AG04449 (cell line): ENCODE measurements at regions not wholly inside any gene's neighbourhood (a gene's known extent, or its start where the extent isn't known, plus 50 kb on each side); places are given as distances from the start of the nearest gene placed in this dataset.

Experiments
- CTCF ChIA-PET: fragments of 350-600 bp; formaldehyde crosslinking; extraction: SDS; loops from one replicate; lab custom pipeline; 2021; ENCODE audit warnings: antibody characterized with exemption; lab: Yijun Ruan, JAX
- POLR2A ChIA-PET: fragments of 400-600, 350-600 bp; formaldehyde crosslinking; extraction: SDS; loops from one replicate; lab custom pipeline; 2020; ENCODE audit warnings: antibody characterized with exemption, inconsistent platforms; lab: Yijun Ruan, JAX
- DNase-seq: peaks from one replicate; pipeline ENCODE4 v3.0.0-alpha.2; 2010; ENCODE audit warnings: low read depth, low spot score
- H3K4me3 ChIP-seq: 2 replicates; pipeline ENCODE4 v1.5.1; 2011; ENCODE audit warnings: low read depth, mild to moderate bottlenecking, control low read depth, low read length
- TF ChIP-seq, protein P1 (sequence below): IDR thresholded peaks from one replicate; pipeline ENCODE4 v1.5.1; 2011; ENCODE audit warnings: mild to moderate bottlenecking, moderate library complexity, low read length, control low read depth, inconsistent platforms; ENCODE audit not compliant: insufficient read depth; ENCODE audit errors: missing control alignments

DNA sequence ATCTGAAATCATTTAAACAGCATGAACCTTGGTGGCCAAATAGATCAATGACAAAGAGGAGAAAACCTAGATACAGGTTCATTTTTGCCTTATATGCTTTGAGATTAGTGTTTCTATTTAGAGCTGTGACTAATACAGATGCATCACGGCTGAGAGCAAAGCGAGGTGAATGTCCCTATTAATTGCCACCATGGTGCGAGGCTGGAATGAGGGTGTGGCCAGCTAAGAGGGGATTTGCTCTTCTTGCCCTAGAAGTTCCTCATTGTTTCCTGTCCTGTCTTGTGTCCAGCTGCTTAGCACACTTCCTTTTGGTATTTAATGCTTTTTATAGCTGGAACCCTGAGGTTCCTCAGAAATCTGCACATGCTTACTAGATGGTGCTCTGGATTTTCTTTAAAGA is 339.1 kb upstream of the RGMA start:
- ChIA-PET CTCF (no interaction called here), POLR2A (no interaction called here)
- TF ChIP-seq, protein P1, sequence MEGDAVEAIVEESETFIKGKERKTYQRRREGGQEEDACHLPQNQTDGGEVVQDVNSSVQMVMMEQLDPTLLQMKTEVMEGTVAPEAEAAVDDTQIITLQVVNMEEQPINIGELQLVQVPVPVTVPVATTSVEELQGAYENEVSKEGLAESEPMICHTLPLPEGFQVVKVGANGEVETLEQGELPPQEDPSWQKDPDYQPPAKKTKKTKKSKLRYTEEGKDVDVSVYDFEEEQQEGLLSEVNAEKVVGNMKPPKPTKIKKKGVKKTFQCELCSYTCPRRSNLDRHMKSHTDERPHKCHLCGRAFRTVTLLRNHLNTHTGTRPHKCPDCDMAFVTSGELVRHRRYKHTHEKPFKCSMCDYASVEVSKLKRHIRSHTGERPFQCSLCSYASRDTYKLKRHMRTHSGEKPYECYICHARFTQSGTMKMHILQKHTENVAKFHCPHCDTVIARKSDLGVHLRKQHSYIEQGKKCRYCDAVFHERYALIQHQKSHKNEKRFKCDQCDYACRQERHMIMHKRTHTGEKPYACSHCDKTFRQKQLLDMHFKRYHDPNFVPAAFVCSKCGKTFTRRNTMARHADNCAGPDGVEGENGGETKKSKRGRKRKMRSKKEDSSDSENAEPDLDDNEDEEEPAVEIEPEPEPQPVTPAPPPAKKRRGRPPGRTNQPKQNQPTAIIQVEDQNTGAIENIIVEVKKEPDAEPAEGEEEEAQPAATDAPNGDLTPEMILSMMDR: no peak
- no peak overlapping the region for H3K4me3 ChIP-seq
- DNase-seq: no peak

DNA sequence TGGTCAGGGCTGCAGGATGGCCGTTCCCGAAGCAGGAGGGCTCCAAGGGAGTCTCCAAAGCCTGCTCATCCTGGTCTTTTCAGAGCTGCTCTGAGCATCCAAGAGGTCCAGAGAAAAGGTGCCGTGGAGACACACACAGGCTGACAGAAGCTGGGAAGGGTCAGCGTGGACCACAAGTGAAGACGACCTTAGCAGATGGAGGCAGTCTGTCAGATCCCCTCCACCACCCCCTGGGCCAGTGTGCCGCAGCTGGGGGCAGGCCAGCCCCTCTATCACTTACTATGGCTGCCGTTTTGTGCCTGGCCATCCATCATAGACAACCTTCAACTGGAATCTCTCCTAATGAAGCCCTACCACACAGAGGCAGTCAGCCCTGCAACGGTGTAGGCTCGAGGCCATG is 335.1 kb upstream of the RGMA start:
- TF ChIP-seq, protein P1: no peak
- ChIA-PET CTCF (no interaction called here), POLR2A (no interaction called here)
- no peak for DNase-seq
- H3K4me3 ChIP-seq: no peak overlapping the region

DNA sequence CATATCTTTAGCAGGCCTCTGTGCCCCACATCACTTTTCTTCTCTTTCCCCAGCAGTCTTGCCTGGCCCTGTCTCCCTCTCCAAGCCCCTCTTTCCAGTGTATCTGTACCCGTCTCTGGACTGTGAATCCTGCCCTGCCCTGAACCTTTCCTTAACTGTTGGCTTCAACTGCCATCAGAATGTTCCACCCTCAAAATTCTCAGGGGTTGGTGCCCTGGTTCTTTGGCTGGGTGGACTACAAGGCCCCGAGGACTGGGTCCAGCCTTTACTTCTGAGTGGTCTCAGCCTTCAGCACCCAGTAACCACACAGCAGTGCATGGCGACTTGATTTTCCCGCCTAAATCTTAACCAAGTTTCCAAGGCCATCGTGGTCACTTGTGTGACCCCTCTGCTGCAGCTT is 333.5 kb upstream of the RGMA start:
- H3K4me3 ChIP-seq: no peak overlapping the region
- POLR2A ChIA-PET: no interaction called here
- CTCF ChIA-PET: no interaction called here
- TF ChIP-seq, protein P1: no peak
- DNase-seq: no peak

DNA sequence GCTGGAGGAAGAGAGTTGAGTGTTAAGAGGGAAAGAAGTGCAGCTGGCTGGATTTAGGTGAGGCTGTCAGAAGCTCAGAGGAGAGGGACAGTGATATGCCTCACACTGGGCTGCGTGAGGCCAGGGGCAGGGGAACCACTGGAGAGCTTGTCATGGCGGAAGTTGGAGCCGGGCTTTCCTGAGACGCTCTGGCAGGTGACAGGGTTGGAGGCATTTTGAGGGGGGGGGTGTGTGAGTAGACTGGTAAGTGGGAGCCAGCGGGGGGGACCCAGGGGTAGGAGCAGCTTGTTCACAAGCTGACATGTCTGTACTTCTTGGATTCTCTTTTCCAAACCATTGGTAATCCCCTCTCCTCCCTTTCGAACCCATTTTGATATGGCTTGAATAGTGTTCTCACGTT is 331.5 kb upstream of the RGMA start:
- POLR2A ChIA-PET: no interaction called here
- DNase-seq: no peak
- TF ChIP-seq, protein P1: no peak
- no peak overlapping the region for H3K4me3 ChIP-seq
- CTCF ChIA-PET: no interaction called here

DNA sequence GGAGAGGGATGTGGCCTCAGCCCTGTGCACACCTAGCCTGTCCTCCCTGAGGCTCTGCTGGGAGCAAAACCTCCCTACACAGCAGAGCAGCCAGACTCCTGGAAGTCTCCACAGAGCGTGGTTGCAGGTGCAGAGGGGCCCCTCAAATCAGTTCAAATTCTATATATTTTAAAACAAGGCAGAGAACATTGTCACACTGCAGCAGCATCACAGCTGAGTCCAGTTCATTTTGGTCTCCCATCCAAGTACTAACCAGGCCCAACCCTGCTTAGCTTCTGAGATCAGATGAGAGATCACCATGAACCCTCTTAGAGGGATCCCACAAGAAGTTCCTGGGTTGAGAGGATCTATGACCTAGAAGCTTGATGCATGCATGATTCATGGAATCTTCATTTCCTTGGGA is 331.0 kb upstream of the RGMA start:
- DNase-seq: no peak
- ChIA-PET POLR2A (no interaction called here), CTCF (no interaction called here)
- H3K4me3 ChIP-seq: no peak overlapping the region
- TF ChIP-seq, protein P1: no peak

DNA sequence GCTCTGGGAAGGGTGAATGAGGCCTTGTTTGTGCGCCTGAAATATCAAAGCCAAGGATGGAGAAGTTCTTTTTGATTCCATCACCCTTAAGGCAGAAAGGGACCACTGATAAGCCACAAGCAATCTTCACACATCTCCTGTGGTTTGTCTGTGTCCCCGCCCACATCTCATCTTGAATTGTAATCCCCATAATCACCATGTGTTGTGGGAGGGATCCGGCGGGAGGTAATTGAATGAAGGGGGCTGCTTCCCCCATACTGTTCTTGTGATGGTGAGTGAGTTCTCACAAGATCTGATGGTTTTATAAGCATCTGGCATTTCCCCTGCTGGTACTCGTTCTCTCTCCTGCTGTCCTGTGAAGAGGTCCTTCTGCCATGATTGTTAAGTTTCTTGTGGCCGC is 329.6 kb upstream of the RGMA start:
- DNase-seq: no peak
- CTCF ChIA-PET: no interaction called here

More for the DNA sequence above, 329.6 kb upstream of the RGMA start:
- POLR2A ChIA-PET: no interaction called here
- TF ChIP-seq, protein P1: no peak
- no peak overlapping the region for H3K4me3 ChIP-seq
